ENCODE measurements at regions not wholly inside any gene's neighbourhood (a gene's known extent, or its start where the extent isn't known, plus 50 kb on each side); places are given as distances from the start of the nearest gene placed in this dataset.

DNA sequence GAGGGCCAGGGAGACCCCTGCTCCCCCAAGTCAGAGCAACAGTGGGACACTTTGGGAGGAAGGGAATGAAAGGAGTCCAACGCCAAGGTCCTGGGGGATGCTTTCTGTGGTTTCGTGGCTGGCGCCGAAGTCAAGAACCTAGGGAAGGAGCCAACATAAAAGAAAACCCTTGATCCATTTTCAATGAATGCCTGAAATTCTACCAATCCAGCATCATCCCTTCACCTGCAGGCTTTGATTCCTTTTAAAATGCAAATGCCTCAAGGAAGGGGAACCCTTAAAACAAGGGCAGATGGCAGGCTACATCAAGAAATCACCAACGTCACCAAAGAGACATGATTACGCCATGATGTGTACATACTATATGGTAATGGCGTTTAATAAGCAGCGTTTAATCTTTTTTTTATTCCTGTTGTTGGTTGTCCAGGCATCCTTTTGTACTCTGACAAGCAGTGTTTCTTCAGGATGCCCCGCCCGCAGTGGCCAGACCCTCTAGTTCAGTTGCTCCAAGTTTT, 123.3 kb upstream of the SLC1A4 start:
- TF ChIP-seq CTCF (IDR thresholded peaks at IDR 0.05; ENCODE audit: low read depth, low read length) = no peak
- no peak for DNase-seq (ENCODE audit: extremely low read depth, low read depth)

DNA sequence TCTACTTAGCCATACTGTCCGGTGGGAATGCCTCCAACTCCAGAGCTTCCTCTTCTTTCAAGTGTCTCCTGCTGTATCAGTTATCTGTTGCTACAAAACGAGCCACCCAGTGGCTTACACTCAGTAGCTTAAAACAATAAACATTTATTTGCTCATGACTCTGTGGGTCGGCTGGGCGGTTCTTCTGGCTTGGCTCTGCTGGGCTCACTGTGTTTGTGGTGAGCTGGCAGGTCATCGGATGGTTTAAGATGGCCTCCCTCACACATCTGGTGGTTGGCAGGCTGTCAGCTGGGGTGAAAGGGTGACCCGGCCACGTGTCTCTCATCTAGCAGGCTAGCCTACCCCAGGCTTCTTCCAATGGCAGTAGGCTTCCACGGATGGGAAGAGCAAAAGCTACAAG, 122.4 kb upstream of the SLC1A4 start:
- no peak; the same call in 1 of the 2 replicates for TF ChIP-seq CTCF (IDR thresholded peaks at IDR 0.05; ENCODE audit: low read depth, low read length)
- DNase-seq (ENCODE audit: extremely low read depth, low read depth) = peak; percentile 92

DNA sequence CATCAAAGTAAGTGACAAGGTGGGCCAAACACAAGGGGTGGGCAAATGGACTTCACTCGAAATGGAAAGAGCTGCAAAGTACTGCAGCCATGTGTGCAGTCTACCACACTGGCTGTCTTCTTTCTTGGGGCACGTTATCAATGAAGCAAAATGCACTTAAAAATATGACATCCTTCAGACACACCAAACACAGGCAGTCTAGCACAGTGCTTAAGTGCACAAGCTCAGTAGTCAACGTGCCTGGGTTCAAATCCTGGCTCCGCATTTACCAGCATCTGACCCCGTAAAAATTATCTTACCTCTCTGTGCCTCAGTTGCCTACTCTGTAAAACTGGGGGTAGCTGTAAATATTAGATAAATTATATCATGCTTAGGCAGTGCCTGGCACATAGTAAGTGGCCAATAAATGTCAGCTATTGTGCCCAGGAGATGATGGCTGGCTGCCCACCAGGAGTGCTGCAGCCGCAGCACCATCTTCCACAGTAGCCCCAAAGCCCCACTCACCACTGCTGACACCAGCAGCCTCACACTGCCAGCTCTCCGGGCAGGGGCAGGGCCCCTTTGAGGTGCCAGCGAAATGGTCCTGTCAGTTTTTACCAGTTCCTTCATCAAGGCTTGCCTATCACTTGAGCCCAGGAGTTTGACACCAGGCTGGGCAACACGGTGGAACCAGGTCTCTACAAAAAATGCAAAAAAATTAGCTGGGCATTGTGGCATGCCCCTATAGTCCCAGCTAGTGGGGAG, 121.8 kb upstream of the SLC1A4 start:
- DNase-seq (ENCODE audit: extremely low read depth, low read depth) = no peak
- TF ChIP-seq CTCF (IDR thresholded peaks at IDR 0.05; ENCODE audit: low read depth, low read length) = no peak

DNA sequence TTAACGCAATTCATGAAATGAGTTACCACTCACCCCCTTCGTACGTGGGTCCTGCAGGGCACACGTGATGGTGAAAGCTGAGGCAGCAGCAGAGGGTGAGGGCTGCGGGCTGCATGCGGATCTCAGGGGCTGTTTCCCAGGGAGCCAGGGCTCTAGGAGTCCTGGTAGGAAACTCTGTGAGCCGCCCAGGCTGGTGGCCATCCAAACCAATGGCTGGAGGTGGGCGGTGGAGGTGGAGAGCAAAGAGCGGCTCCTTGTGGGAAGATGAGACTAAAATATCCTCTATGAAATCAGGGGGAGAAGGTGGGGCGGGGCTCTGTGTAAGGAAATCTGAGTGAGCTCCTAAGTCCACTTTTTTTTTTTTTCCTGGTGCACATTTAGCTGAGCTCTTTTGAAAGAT, 120.1 kb upstream of the SLC1A4 start:
- no peak for DNase-seq (ENCODE audit: extremely low read depth, low read depth)
- TF ChIP-seq CTCF (IDR thresholded peaks at IDR 0.05; ENCODE audit: low read depth, low read length) = no peak

DNA sequence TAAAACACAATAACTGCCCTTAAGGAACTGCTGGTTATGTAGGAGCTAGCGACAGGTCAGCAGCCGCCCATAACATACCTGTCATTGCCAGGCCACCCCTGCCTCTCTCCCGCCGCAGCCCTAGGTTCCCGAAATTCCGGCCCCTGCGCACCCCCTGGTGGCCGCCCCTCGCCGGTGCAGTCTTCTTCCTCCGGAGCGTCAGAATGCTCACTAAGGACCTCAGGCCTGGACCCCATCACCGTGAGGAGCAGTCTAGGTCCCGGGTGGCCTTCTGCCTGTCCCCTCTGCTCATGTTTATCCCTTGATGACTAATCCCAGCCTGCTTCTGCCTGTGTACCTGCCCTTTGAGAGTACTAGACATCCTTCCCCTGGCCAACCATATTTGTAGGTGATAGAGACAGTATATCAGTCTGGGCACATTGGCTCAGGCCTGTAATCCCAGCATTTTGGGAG, 115.7 kb upstream of the SLC1A4 start:
- no peak for DNase-seq (ENCODE audit: extremely low read depth, low read depth)
- TF ChIP-seq CTCF (IDR thresholded peaks at IDR 0.05; ENCODE audit: low read depth, low read length) = peak; percentile 96

DNA sequence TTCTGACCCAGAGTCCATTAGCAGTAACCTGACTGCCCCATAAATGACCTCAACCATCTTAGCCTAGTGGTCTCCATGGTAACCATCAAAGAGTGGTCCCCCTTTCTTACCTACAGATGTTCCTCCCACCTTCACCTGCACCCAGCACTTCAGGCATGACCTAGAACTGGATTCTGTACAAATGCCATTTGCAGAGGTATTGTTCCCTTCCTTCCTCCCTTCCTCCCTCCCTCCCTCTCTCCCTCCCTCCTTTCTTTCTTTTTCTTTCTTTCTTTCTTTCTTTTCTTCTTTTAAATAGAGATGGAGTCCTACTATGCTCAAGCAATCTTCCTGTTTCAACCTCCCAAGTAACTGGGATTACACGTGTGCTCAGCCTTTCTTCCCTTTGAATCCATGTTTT, 114.6 kb upstream of the SLC1A4 start:
- DNase-seq (ENCODE audit: extremely low read depth, low read depth) = no peak
- no peak for TF ChIP-seq CTCF (IDR thresholded peaks at IDR 0.05; ENCODE audit: low read depth, low read length)

GRCh38 chr2:64875368-64875767, 113.8 kb upstream of the SLC1A4 start:
- no peak for DNase-seq (ENCODE audit: extremely low read depth, low read depth)
- no peak for TF ChIP-seq CTCF (IDR thresholded peaks at IDR 0.05; ENCODE audit: low read depth, low read length)

Measured in AG09319 (cell line).